ENCODE measurements at regions not wholly inside any gene's neighbourhood (a gene's known extent, or its start where the extent isn't known, plus 50 kb on each side); places are given as distances from the start of the nearest gene placed in this dataset.

DNA sequence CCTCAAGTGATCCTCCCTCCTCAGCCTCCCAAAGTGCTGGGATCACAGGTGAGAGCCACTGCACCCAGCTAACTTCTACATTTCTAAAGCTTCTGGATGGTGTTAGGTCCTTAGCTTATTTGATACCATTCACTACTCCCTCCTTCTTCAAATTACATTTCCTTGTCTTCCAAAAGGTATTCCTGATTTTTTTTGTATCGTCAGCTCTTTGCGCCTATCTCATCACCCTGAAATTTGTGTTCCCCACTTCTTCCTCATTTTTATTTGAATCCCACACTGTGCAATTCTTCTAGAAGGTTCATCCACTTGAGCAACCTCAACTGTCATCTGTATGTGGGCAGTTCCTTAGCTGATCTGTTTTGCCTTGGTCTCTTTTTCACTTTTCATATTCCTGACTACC, 241.8 kb upstream of the RGS6 start:
- no peak for DNase-seq

DNA sequence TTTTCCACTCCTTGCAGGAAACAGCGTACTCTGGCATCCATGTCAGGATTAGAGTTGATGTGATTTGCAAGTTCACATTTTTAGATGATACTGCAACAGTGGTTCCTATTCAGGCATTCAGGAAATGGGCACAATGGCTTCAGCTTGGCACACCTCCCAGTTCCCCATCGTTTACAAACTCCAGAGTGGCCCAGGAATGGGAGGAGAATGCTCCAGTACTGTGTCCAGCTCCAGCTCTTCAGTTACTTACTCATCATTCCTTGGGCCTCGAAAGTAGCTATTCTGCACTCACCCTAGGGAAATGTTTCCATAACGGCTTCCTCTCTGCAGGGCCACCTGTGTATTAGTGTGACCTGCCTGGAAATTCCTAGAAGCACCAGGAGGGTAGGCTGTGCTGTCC, 239.7 kb upstream of the RGS6 start:
- DNase-seq: no peak

DNA sequence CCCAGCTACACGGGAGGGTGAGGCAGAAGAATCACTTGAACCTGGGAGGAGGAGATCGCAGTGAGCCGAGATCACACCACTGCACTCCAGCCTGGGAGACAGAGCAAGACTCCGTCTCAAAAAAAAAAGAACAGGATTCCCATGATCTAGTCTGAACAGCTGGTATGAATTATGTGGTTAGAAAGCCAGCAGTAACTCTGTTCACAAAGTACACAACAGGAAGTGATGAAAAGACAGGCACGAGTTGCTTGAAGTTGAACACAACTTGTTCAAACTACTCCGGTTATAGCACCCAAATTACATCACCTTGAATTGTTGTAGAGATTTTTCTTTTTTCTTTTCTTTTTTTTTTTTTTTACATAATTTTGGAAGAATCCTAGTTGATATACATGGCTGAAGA, 238.8 kb upstream of the RGS6 start:
- DNase-seq: no peak

- no peak for DNase-seq
Measured at GRCh38 chr14:71694591-71695530, 237.4 kb upstream of the RGS6 start.

DNA sequence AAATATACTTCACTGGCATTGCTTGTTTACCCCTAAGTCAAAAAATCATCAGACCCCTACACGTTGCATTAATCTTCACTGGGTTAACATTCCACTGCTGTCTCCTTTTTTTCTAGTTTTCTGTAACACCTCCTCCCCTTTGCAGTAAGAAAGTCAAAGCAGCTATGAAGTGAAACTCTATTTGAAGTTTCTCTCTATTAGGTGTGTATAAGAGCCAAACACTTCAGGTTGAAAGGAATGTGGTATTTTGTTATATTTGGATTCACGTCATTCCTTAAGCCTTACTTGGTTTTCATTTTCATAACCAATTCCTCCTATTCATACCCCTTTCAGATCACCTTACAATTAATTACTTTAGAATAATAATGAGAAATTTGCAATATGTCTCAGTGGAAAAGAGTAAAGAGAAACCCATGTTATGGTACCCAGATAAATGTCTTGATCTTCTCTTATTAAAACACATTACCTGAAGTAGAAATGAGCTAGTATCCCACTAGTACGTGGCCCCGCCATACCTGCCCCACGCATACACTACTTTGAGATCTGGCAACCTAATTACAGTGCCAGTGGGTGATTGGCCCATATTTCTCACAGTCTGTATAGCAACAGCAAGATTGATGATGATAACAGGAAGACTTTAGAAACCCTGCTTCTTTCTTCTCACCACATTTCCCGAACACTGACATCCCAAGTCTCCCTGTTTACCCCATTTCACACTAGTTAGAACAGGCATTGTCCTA, 236.4 kb upstream of the RGS6 start:
- DNase-seq: no peak

- no peak for DNase-seq
Measured at GRCh38 chr14:71698027-71698426, 234.2 kb upstream of the RGS6 start.

GRCh38 chr14:71698673-71699072, 233.6 kb upstream of the RGS6 start:
- DNase-seq: no peak

GRCh38 chr14:71701990-71702389, 230.2 kb upstream of the RGS6 start:
- no peak for DNase-seq

- DNase-seq: no peak
Measured at GRCh38 chr14:71702786-71703185, 229.4 kb upstream of the RGS6 start.

- no peak for DNase-seq
Measured at GRCh38 chr14:71703477-71703876, 228.8 kb upstream of the RGS6 start.

- DNase-seq: no peak
Measured at GRCh38 chr14:71704210-71704609, 228.0 kb upstream of the RGS6 start.

GRCh38 chr14:71705460-71705859, 226.8 kb upstream of the RGS6 start:
- DNase-seq: no peak

- DNase-seq: no peak
Measured at GRCh38 chr14:71709076-71709475, 223.2 kb upstream of the RGS6 start.

DNA sequence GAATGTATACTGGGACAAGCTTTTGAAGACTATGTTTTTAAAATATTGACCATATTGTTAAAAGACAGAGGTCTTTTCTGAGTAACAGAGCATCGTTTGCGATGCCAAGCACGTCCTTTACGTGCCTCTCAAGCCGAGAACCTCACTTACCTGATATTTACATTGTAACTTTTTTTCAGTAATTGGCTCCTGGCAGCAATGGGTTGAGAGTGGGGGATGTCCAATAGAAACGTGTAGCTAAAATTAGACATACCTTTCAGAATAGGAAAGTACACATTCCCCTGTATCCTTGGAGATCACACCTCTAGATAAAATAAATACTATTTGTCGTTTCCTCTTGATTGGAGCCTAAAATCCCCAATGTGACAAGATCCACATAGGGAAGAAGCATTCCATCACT, 222.2 kb upstream of the RGS6 start:
- DNase-seq: no peak

DNA sequence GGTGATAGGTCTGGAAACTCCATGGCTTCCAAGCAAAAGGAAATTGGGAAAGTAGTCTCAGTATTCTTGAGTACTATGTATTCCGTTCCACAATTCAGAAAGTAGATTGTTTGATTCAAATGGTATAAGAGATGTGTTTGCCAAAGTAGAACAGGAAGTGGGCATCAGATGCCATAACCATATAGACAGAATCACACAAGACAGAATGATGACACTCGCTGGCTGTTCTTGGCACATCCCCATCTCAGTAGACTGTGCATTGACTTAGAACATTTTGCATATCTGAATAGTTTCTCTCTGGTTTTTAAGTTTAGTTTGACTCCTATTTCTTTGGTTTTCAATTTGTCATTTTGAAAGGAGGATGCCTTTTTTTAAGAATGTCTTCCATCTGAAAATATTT, 221.1 kb upstream of the RGS6 start:
- no peak for DNase-seq

- DNase-seq: no peak
Measured at GRCh38 chr14:71711619-71712018, 220.6 kb upstream of the RGS6 start.

DNA sequence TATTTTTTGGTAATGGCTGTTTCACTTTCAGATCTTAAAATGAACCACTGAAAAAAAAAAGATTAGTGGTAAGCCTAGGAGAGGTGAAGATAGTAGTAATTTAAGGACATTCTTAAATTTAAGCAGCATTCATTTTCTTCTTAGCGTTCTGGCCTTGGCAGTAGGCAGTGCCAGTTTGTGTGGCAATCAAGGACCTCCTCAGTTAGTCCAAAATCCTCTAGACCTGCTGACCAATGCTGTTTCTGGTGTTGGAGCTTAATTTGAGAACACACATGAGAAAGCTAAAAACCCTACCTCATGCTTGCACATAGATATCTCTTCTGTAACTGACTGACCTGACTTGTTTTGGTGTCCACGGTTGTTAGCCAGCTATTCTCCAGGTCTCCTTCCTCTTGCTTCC, 219.8 kb upstream of the RGS6 start:
- DNase-seq: no peak

GRCh38 chr14:71713016-71713415, 219.2 kb upstream of the RGS6 start:
- no peak for DNase-seq

DNA sequence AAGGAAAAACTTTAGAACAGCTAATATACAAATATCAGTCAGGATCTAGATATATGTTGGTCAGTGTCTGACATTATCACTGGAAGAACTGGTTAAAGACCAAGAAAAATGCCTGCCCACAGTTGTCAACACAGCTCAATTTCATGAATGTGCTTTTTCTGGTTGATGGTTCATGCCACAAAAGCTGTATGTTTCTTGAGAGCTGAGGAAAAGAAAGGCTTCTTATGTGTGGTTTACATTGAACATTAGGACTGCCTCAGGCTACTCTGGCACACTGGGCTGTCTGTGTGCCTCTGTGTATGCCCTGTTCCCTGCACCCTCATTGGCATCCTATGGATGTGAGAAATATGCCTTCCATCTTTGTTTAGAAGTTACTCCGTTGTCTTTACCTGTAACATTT, 218.8 kb upstream of the RGS6 start:
- no peak for DNase-seq

- DNase-seq: no peak
Measured at GRCh38 chr14:71714225-71714624, 218.0 kb upstream of the RGS6 start.

- DNase-seq: no peak
Measured at GRCh38 chr14:71716041-71716772, 216.0 kb upstream of the RGS6 start.

GRCh38 chr14:71720978-71721624, 211.1 kb upstream of the RGS6 start:
- no peak for DNase-seq

- no peak for DNase-seq
Measured at GRCh38 chr14:71721791-71722190, 210.4 kb upstream of the RGS6 start.
